Esophagus squamous epithelium (tissue), 5 donors: ENCODE measurements at regions not wholly inside any gene's neighbourhood (a gene's known extent, or its start where the extent isn't known, plus 50 kb on each side); places are given as distances from the start of the nearest gene placed in this dataset.

Experiments
- DNase-seq: peaks from one replicate; lab custom pipeline; 2025; lab: John Stamatoyannopoulos, UW
- H3K27ac ChIP-seq, 4 donors: fragments of 200-600 bp; sonication (generic); one replicate each; pipeline ENCODE4 v1.5.1; 2016 to 2019; ENCODE audit warnings: mild to moderate bottlenecking in 1 of 4
- H3K27me3 ChIP-seq, 4 donors: fragments of 200-600 bp; sonication (generic); 1 replicate in 3 of 4; 2 replicates in 1 of 4; pipeline versions ENCODE4 v1.5.1 to v1.6.0; 2017 to 2021; ENCODE audit warnings: antibody characterized with exemption in 1 of 4
- H3K36me3 ChIP-seq, 3 donors: fragments of 200-600 bp; sonication (generic); one replicate each; pipeline ENCODE4 v1.5.1; 2016 to 2019
- H3K4me1 ChIP-seq, 3 donors: fragments of 200-600 bp; sonication (generic); one replicate each; pipeline ENCODE4 v1.5.1; 2017 to 2019
- H3K4me3 ChIP-seq, 4 donors: fragments of 200-600 bp; sonication (generic); 1 replicate in 3 of 4; 2 replicates in 1 of 4; pipeline ENCODE4 v1.5.1; 2016 to 2019; ENCODE audit warnings: mild to moderate bottlenecking in 2 of 4, moderate library complexity in 1 of 4
- H3K9me3 ChIP-seq, 3 donors: fragments of 200-600 bp; sonication (generic); one replicate each; pipeline ENCODE4 v1.5.1; 2016 to 2019
- CTCF ChIP-seq, 6 experiments: fragments of 450-650 bp in 4 of 6; fragments of 200-600 bp in 2 of 6; sonication (generic) in 2 of 6; IDR thresholded peaks; one replicate each; pipeline ENCODE4 v1.5.1; 2016 to 2019; ENCODE audit warnings: antibody characterized with exemption in 6 of 6, mild to moderate bottlenecking in 4 of 6, moderate library complexity in 4 of 6
- POLR2A ChIP-seq, 4 donors: fragments of 450-650 bp; IDR thresholded peaks; one replicate each; pipeline ENCODE4 v1.6.1; 2017; ENCODE audit warnings: antibody characterized with exemption in 4 of 4, mild to moderate bottlenecking in 4 of 4, moderate library complexity in 3 of 4
- WGBS, 2 donors: methylation state at CpG; one replicate each; pipeline ENCODE4 v1.1.5; 2018; 5-methylcytosine and 5-hydroxymethylcytosine counted together
- intact Hi-C: fragments of 100-400 bp; cut with DNase I; formaldehyde crosslinking; loops from one replicate; pipeline ENCODE4 v1.15.0; 2022
- donor health status: DM: yes; HTN: yes; CAD: no.

GRCh38 chr10:21314906-21315644 is 210.4 kb downstream of the SKIDA1 start:
- peaks cover 22 to 25% (median 22%) of the 10 kb centered on the region in 3 donors for H3K4me1 ChIP-seq
- H3K36me3 ChIP-seq, result no peaks in the 10 kb centered on the region
- H3K27me3 ChIP-seq, result no peaks in the 10 kb centered on the region
- H3K9me3 ChIP-seq, result no peaks in the 10 kb centered on the region
- no peak overlapping the region for H3K4me3 ChIP-seq
- WGBS, 2 donors, result 23 to 29% methylated on average over 5 to 10 of the region's 13 CpGs
- H3K27ac ChIP-seq, result peak overlapping the region in 3 of 4 donors; percentile 7 to 50 (median 25)
- TF ChIP-seq POLR2A (IDR thresholded peaks at IDR 0.05), result no peak
- no peak for TF ChIP-seq CTCF (IDR thresholded peaks at IDR 0.05)
- DNase-seq, result no peak
- intact Hi-C loops, result no loop called here

GRCh38 chr10:21314111-21314626 is 211.3 kb downstream of the SKIDA1 start:
- Histone ChIP-seq H3K4me3 (no peak overlapping the region), H3K36me3 (no peaks in the 10 kb centered on the region), H3K9me3 (no peaks in the 10 kb centered on the region), H3K27me3 (no peaks in the 10 kb centered on the region), H3K4me1 (peaks cover 22 to 25% (median 22%) of the 10 kb centered on the region in 3 donors), H3K27ac (peak overlapping the region in 1 of 4 donors; percentile 12)
- no peak for DNase-seq
- no peak for TF ChIP-seq POLR2A (IDR thresholded peaks at IDR 0.05)
- TF ChIP-seq CTCF (IDR thresholded peaks at IDR 0.05), result no peak
- intact Hi-C loops, result no loop called here
- WGBS, 2 donors, result 58 to 69% methylated on average over 7 to 9 of the region's 9 CpGs

DNA sequence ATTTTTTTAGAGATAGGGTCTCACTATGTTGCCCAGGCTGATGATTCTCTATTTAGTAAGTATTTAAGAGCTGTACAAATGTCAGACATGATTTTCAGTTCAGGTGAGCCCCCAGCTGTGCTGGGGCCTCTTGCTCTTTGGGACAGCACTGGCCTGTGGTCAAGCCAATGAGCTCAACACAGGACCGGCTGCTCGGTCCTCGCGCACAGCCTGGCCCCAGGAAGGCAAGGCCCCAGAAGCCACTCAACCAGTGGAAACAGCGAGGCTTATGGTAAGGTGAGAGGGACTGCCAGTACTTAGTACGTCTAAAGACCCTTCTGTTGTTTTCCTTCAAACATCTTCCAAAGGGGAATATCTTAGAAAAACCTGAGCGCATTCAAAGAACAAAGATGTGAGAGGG is 211.8 kb downstream of the SKIDA1 start:
- Histone ChIP-seq H3K9me3 (no peaks in the 10 kb centered on the region), H3K4me3 (no peak overlapping the region), H3K27me3 (no peaks in the 10 kb centered on the region), H3K36me3 (no peaks in the 10 kb centered on the region), H3K4me1 (peaks cover 22 to 25% (median 22%) of the 10 kb centered on the region in 3 donors), H3K27ac (no peak overlapping the region)
- intact Hi-C loops, result no loop called here
- TF ChIP-seq POLR2A (IDR thresholded peaks at IDR 0.05) (no peak), CTCF (IDR thresholded peaks at IDR 0.05) (no peak)
- DNase-seq, result no peak
- WGBS, 2 donors, result 97 to 100% methylated on average over 6 to 7 of the region's 7 CpGs

DNA sequence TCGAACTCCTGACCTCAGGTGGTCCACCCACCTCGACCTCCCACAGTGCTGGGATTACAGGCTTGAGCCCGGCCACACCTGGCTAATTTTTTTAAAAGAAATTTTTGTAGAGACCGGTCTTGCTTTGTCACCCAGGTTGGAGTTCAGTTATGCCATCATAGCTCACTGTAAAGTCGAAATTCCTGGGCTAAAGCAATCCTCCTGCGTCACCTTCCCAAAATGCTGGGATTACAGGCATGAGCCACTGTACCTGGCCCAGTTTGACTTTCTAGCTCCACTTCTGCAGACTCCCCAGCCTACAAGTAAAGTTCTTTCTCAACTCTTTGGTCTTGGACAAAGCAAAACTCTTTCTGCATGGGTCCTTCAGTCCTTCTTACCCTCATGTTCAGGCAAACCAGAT is 214.1 kb downstream of the SKIDA1 start:
- TF ChIP-seq POLR2A (IDR thresholded peaks at IDR 0.05) (no peak), CTCF (IDR thresholded peaks at IDR 0.05) (no peak)
- no peak overlapping the region for H3K27ac ChIP-seq
- no peak overlapping the region for H3K4me3 ChIP-seq
- intact Hi-C loops, result no loop called here
- no peak for DNase-seq
- WGBS, 2 donors, result 81 to 93% methylated on average over 6 of the region's 6 CpGs
- H3K27me3 ChIP-seq, result no peaks in the 10 kb centered on the region
- no peaks in the 10 kb centered on the region for H3K36me3 ChIP-seq
- peaks cover 22 to 24% (median 22%) of the 10 kb centered on the region in 3 donors for H3K4me1 ChIP-seq
- H3K9me3 ChIP-seq, result no peaks in the 10 kb centered on the region

GRCh38 chr10:21309427-21309826 is 216.1 kb downstream of the SKIDA1 start:
- Histone ChIP-seq H3K36me3 (no peaks in the 10 kb centered on the region), H3K4me3 (no peak overlapping the region), H3K27me3 (no peaks in the 10 kb centered on the region), H3K9me3 (no peaks in the 10 kb centered on the region), H3K27ac (no peak overlapping the region), H3K4me1 (peaks cover 4% of the 10 kb centered on the region in 3 donors)
- TF ChIP-seq POLR2A (IDR thresholded peaks at IDR 0.05) (no peak), CTCF (IDR thresholded peaks at IDR 0.05) (no peak)
- DNase-seq, result no peak
- WGBS, 2 donors, result 58 to 75% methylated on average over 3 of the region's 3 CpGs
- intact Hi-C loops, result no loop called here
